ENCODE measurements at regions not wholly inside any gene's neighbourhood (a gene's known extent, or its start where the extent isn't known, plus 50 kb on each side); places are given as distances from the start of the nearest gene placed in this dataset.

- TF ChIP-seq FOS (IDR thresholded peaks at IDR 0.05; ENCODE audit: low read depth, low read length): no peak
- TF ChIP-seq CTCF (conservative IDR thresholded peaks at IDR 0.05; ENCODE audit: low read depth, low read length): no peak
- no peak for TF ChIP-seq CHD1 (IDR thresholded peaks at IDR 0.05; ENCODE audit: low read depth, low read length)
- TF ChIP-seq RCOR1 (IDR thresholded peaks at IDR 0.05; ENCODE audit: insufficient replicate concordance, low read length): no peak
- no peak for TF ChIP-seq BHLHE40 (IDR thresholded peaks at IDR 0.05; ENCODE audit: low read depth, low read length)
- TF ChIP-seq MXI1 (IDR thresholded peaks at IDR 0.05; ENCODE audit: borderline replicate concordance, low read depth, low read length): no peak
- TF ChIP-seq RFX5 (IDR thresholded peaks at IDR 0.05; ENCODE audit: low read depth, low read length): no peak
- no peak for TF ChIP-seq POLR2A (IDR thresholded peaks at IDR 0.05; ENCODE audit: low read depth, low read length)
- TF ChIP-seq SMC3 (IDR thresholded peaks at IDR 0.05; ENCODE audit: low read depth, low read length): no peak
- TF ChIP-seq MAFK (IDR thresholded peaks at IDR 0.05; ENCODE audit: low read depth, low read length): no peak
Observed at GRCh38 chr4:178941975-178942374, 1499.7 kb upstream of the AGA start.

Data from IMR-90 (cell line).